ENCODE measurements at regions not wholly inside any gene's neighbourhood (a gene's known extent, or its start where the extent isn't known, plus 50 kb on each side); places are given as distances from the start of the nearest gene placed in this dataset.

DNA sequence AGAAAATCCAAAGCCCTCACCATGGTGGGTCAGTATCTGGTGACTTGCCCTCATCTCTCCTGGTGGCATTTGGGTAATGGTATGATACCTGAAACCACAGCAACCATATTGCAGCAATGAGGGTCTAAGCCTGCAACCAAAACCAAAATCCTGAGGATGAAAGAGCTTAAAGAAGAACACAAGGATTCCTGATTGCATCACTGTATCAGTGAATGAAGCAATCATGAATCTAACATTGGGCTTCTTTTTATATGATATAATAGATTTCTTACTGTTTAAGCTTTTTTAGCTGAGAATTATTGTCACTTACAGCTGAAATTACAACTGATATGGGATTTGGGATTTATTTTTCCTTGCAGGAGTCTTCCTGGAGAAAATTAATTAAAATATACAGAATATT is 269.9 kb downstream of the MEF2C start:
- in situ Hi-C loops (cut with MboI; ENCODE audit: low pct_ligation_motif_present in 1 of 4, low pct_unique_long_range_greater_than_20kb in 1 of 4, low sequenced_read_pairs in 3 of 4), result no loop called here
- no peaks in the 10 kb centered on the region for H3K9me3 ChIP-seq
- no peaks in the 10 kb centered on the region for H3K27me3 ChIP-seq
- no peak for TF ChIP-seq POLR2AphosphoS5 (IDR thresholded peaks at IDR 0.05)
- no peak for TF ChIP-seq POLR2A (IDR thresholded peaks at IDR 0.05)
- no peak for TF ChIP-seq EP300 (IDR thresholded peaks at IDR 0.05; ENCODE audit: low read depth)
- TF ChIP-seq, protein P1, sequence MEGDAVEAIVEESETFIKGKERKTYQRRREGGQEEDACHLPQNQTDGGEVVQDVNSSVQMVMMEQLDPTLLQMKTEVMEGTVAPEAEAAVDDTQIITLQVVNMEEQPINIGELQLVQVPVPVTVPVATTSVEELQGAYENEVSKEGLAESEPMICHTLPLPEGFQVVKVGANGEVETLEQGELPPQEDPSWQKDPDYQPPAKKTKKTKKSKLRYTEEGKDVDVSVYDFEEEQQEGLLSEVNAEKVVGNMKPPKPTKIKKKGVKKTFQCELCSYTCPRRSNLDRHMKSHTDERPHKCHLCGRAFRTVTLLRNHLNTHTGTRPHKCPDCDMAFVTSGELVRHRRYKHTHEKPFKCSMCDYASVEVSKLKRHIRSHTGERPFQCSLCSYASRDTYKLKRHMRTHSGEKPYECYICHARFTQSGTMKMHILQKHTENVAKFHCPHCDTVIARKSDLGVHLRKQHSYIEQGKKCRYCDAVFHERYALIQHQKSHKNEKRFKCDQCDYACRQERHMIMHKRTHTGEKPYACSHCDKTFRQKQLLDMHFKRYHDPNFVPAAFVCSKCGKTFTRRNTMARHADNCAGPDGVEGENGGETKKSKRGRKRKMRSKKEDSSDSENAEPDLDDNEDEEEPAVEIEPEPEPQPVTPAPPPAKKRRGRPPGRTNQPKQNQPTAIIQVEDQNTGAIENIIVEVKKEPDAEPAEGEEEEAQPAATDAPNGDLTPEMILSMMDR (IDR thresholded peaks at IDR 0.05), result no peak
- no peak for DNase-seq
- no peak overlapping the region for H3K4me3 ChIP-seq
- H3K4me1 ChIP-seq, result no peaks in the 10 kb centered on the region
- no peak overlapping the region for H3K27ac ChIP-seq
- no peaks in the 10 kb centered on the region for H3K36me3 ChIP-seq
- intact Hi-C loops (cut with DNase I; ENCODE audit: low total_unique reads), result no loop called here

DNA sequence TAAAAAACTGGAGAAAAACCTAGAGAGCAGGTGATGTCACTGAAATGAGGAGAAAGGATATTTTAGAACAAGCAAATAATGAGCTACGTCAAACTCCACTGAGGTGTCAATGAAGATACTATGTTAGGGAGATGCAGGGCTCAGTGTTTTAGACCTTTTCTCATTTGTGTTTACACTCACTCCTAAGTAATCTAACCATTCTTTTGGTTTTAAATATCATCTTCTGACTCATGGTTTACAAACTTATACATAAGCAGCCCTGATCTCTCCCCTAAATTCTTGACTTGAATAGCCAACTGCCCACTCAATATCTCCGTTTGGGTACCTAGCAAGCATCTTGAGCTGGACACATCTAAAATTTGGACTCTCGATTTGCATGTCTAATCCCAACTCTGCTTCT is 272.4 kb downstream of the MEF2C start:
- Histone ChIP-seq H3K9me3 (no peaks in the 10 kb centered on the region), H3K4me3 (no peak overlapping the region), H3K36me3 (no peaks in the 10 kb centered on the region), H3K4me1 (no peaks in the 10 kb centered on the region), H3K27me3 (no peaks in the 10 kb centered on the region), H3K27ac (no peak overlapping the region)
- DNase-seq, result no peak
- WGBS, 2 donors (ENCODE audit: low coverage in 1 of 2), result 61 to 86% methylated on average over 3 of the region's 3 CpGs
- TF ChIP-seq, protein P1 (IDR thresholded peaks at IDR 0.05), result no peak
- TF ChIP-seq POLR2A (IDR thresholded peaks at IDR 0.05) (no peak), POLR2AphosphoS5 (IDR thresholded peaks at IDR 0.05) (no peak), EP300 (IDR thresholded peaks at IDR 0.05; ENCODE audit: low read depth) (no peak)
- intact Hi-C loops (cut with DNase I; ENCODE audit: low total_unique reads), result no loop called here
- in situ Hi-C loops (cut with MboI; ENCODE audit: low pct_ligation_motif_present in 1 of 4, low pct_unique_long_range_greater_than_20kb in 1 of 4, low sequenced_read_pairs in 3 of 4), result no loop called here

DNA sequence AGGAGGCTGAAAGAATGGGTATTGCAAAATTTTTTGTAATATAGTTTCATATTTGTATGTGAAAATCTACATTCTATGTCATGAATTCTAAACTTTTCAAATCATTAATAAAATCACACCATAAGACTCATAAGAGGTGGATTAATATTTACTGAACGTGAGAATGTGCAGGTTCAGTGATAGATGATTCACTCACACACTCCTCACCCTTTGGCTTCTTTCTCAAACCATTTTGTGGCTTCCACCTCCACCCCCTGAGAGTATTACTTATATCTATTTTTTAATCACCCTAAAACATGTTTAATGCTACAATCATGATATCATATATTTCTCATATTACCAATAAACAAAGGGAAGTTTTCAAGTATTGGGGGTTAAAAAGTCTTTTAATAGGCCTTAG is 275.5 kb downstream of the MEF2C start:
- H3K4me1 ChIP-seq, result no peaks in the 10 kb centered on the region
- intact Hi-C loops (cut with DNase I; ENCODE audit: low total_unique reads), result no loop called here
- H3K27ac ChIP-seq, result no peak overlapping the region
- no peaks in the 10 kb centered on the region for H3K9me3 ChIP-seq
- TF ChIP-seq POLR2A (IDR thresholded peaks at IDR 0.05) (no peak), POLR2AphosphoS5 (IDR thresholded peaks at IDR 0.05) (no peak), EP300 (IDR thresholded peaks at IDR 0.05; ENCODE audit: low read depth) (no peak)
- TF ChIP-seq, protein P1 (IDR thresholded peaks at IDR 0.05), result no peak
- WGBS, 2 donors (ENCODE audit: low coverage in 1 of 2), result 77 to 78% methylated on average over 1 of the region's 1 CpG
- no peaks in the 10 kb centered on the region for H3K36me3 ChIP-seq
- no peaks in the 10 kb centered on the region for H3K27me3 ChIP-seq
- DNase-seq, result no peak
- no peak overlapping the region for H3K4me3 ChIP-seq
- in situ Hi-C loops (cut with MboI; ENCODE audit: low pct_ligation_motif_present in 1 of 4, low pct_unique_long_range_greater_than_20kb in 1 of 4, low sequenced_read_pairs in 3 of 4), result no loop called here

DNA sequence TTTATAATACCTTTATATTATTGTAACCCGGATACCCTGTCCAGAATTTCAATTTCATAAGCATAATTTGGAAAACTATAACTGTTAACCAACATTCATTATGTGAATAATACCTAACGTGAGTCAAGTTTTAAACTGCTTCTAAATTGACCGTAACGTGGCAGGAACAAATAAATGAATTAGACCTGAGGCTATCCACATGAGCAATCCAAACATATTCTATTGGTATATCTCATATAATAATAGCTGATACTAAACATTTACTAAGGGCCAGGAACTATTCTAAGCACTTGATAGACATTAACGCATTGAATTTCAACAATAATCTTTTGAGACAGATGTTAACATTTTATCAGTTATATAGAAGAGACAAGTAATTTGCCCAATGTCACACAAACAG is 276.4 kb downstream of the MEF2C start:
- H3K27ac ChIP-seq, result no peak overlapping the region
- H3K9me3 ChIP-seq, result no peaks in the 10 kb centered on the region
- H3K27me3 ChIP-seq, result no peaks in the 10 kb centered on the region
- WGBS, 2 donors (ENCODE audit: low coverage in 1 of 2), result 77 to 84% methylated on average over 5 of the region's 5 CpGs
- H3K4me3 ChIP-seq, result no peak overlapping the region
- intact Hi-C loops (cut with DNase I; ENCODE audit: low total_unique reads) (no loop called here), in situ Hi-C loops (cut with MboI; ENCODE audit: low pct_ligation_motif_present in 1 of 4, low pct_unique_long_range_greater_than_20kb in 1 of 4, low sequenced_read_pairs in 3 of 4) (no loop called here)
- no peak for DNase-seq
- no peak for TF ChIP-seq POLR2AphosphoS5 (IDR thresholded peaks at IDR 0.05)
- TF ChIP-seq, protein P1 (IDR thresholded peaks at IDR 0.05), result no peak
- TF ChIP-seq POLR2A (IDR thresholded peaks at IDR 0.05), result no peak
- TF ChIP-seq EP300 (IDR thresholded peaks at IDR 0.05; ENCODE audit: low read depth), result no peak
- no peaks in the 10 kb centered on the region for H3K4me1 ChIP-seq
- no peaks in the 10 kb centered on the region for H3K36me3 ChIP-seq

All from transverse colon (tissue), 4 donors.